HG03439 (cell line): ENCODE measurements at regions not wholly inside any gene's neighbourhood (a gene's known extent, or its start where the extent isn't known, plus 50 kb on each side); places are given as distances from the start of the nearest gene placed in this dataset.
A peak's percentile ranks its signal among the peaks of the same experiment; 100 is the strongest.
"Not testable (repeated sequence)": the region's sequence is repeated elsewhere in the genome, so short reads cannot be mapped to it uniquely, and the experiment has no call there.

Experiments used
- ATAC-seq: cut with Tn5 transposase; IDR thresholded peaks from one replicate; pipeline ENCODE4 v1.9.1; 2021; ENCODE audit warnings: mild to moderate bottlenecking, moderate library complexity; ENCODE audit not compliant: unreplicated experiment

DNA sequence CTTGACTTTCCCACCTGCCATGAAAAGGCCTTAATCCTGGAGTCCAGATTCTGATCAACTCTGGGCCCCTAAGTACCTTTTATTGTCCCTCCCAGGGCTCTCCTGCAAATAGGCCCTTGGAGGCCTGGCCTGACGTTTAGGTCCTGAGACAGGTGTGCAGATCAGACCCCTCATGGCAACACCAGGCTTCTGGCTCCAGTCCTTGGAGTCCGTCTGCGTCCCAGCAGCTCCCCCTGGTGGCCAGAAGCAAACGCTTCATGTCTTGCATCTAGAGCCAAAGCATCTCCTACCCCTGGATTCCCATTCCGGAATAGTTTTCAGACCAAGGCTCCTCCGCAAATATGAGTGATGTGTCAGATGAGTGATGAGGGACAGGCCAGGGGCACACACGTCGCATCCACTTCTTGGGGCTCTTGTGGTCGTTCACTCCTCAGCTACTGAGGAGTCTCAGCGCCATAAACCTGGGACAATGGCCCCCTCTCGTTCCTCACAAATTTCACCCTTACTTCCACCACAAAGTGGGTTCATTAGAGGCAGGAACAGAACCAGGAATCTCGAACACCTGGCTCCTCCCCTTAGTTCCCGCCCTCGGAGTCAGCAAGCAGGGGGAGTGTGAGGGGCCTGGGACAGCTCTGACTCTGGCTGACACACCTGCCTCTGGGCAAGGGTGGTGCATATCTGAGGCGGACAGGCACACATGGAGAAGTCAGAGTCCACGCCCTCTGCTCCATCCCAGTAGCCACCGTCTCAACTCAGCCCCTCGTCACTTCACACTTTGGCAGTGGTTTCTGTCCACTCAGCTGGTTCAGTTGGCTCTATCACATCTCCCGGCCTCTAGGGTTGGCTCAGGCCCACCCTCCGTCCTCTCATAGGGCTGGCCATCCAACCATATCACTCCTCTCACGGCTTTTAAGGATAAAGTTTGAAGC, 77.9 kb upstream of the PWP1 start:
- ATAC-seq = peak; percentile 63

DNA sequence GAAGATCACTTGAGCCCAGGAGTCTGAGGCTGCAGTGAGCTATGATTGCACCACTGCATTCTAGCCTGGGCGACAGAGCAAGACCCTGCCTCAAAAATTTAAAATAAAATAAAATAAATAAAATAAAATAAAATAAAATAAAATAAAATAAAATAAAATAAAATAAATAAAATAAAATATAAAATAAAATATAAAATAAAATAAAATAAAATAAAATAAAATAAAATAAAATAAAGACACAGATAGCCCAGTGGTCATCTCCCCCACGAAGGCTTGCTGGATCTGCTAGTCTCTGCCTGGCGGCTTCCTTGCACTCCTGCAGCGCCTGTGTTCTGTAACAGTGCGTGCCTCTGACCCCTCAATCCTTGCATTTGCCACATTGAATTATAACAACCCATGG, 76.8 kb upstream of the PWP1 start:
- not testable (repeated sequence) for ATAC-seq

DNA sequence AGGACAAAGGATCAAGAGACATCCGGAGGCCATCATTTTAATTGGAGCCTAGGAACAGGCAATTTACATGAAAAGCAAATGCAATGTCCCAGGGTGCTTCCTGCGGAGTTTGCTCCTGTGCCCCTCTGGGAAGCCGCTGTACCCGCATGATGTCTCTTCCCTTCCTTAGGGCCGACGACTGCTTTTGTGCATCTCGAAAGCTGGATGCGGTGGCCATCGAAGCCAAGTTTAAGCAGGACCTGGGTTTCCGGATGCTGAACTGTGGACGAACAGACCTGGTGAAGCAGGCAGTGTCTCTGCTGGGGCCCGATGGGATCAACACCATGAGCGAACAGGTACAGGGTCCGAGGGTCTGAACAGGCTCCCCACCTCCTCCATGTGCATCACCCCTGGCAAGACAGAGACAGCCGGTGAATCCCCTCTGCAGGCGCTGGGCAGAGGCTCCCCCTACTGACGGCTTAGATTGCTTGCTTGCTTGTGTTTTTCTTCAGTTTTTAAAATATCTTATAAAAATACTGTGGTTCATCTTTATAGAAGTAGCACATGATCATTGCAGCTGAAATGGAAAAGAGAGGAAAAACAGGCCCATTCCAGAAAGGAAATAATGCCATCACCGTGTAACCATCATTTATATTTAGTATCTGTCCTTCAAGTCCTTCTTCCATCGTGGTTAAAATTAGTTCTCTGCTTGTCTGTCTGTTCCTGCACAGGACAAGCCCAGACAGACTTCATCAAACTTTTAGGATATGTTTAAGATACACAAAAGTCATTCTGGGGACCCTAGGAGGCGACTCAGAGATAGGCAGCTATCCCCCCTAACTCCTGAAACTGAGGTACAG, 75.4 kb upstream of the PWP1 start:
- ATAC-seq = no peak

DNA sequence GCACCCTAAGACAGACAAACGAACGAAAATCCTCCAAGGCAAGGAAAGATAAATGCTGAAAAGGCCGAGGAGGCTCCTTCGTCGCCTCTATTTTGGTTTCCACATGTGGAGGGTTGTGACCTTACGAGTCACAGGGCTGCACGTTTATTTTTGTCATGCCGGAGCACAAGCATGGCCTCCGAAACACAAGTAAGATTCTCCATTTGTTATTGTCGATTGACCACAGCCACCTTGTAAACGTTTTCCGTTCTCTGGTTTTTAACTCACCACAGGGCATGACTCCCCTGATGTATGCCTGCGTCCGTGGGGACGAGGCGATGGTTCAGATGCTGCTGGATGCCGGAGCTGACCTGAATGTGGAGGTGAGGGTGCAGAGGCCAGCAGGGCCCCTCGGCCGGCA, 73.1 kb upstream of the PWP1 start:
- no peak for ATAC-seq

DNA sequence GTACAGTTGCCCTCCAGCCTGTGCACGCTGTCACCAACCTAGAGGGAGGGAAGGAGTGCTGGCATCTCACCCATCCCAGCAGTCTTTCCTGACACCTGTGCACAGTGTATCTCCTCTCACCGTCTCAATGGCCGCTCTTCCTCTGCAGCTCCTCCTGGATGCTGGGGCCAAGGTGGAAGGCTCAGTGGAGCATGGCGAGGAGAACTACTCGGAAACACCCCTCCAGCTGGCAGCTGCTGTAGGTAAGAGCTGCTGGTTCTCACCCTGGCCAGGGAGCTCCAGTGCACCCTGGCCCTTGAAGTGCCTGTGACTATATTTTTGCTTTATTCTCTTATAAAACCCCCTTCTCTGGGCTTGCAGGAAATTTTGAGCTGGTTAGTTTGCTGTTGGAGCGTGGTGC, 68.7 kb upstream of the PWP1 start:
- ATAC-seq = no peak

DNA sequence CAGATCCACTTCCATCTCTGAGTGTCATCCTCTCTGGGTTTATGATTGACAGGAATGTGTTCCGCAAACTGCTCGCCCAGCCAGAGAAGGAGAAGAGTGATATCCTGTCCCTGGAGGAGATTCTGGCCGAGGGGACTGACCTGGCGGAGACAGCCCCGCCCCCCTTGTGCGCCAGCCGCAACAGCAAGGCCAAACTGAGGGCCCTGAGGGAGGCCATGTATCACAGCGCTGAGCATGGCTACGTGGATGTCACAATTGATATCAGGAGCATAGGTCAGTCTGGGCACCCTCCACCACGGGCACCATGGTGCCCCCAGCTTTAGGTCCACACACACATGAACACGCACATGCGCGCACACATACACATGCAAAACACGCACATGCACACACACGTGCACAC, 67.5 kb upstream of the PWP1 start:
- ATAC-seq = no peak

DNA sequence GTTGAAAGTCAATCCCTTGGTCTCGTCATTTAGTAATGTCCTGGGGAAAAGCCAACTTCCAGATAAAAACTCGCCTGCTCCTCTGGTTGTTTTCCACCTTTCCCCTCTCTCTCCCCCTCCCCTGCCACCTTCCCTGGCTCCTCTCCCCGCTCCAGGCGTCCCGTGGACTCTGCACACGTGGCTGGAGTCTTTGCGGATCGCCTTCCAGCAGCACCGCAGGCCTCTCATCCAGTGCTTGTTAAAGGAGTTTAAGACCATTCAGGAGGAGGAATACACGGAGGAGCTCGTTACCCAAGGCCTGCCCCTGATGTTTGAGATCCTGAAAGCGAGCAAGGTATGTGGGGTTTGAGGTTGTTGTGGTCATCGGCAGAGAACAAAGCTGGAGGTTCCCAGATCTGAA, 65.8 kb upstream of the PWP1 start:
- no peak for ATAC-seq

DNA sequence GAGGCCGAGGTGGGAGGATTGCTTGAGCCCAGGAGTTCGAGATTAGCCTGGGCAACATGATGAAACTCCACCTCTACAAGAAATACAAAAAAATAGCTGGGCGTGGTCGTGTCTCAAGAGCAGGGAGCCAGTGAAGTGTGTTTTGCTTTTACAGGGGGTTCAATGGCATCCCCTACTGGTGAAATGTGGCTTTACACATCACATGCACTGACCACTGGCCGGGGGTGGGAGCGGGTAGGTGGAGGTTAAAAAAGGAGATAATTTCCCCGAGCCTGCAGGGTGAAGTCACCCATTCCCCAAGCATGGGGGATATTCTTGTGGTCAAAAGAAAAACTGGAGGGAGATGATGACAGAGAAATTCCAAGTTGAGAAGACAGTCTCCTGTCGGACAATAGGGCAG, 63.6 kb upstream of the PWP1 start:
- ATAC-seq = no peak

DNA sequence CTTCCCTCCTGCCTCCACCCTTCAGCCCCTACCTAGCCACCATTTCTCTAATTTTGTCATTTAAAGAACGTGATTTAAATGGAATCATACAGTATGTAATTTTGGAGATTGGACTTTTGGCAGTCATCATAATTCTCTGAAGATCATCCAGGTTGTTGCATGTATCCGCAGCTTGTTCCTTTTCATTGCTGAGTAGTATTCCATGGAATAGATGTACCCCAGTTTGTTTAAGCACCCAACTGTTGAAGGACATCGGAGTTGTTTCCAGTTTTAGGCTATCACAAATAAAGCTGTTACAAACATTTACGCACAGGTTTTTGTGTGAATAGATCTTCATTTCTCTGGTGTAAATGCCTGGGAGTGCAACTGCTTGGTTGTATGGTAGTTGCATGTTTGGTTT, 61.1 kb upstream of the PWP1 start:
- no peak for ATAC-seq

DNA sequence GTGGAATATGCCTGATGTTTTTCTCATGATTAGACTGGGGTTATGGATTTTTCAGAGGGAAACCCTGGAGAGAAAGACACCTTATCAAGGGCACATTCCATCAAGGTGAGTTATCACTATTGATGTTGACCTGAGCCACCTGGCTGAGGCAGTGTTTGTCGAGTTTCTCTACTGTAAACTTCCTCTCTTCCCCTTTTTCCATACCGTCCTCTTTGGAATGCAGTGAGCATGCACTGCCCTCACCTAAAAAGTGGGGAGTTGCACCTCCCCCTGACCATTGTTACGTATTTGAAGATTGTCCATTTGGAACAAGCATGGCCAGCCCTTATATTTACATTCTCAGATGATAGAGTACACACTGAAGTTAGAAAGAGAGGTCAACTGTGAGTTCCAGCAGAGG, 53.9 kb upstream of the PWP1 start:
- no peak for ATAC-seq

DNA sequence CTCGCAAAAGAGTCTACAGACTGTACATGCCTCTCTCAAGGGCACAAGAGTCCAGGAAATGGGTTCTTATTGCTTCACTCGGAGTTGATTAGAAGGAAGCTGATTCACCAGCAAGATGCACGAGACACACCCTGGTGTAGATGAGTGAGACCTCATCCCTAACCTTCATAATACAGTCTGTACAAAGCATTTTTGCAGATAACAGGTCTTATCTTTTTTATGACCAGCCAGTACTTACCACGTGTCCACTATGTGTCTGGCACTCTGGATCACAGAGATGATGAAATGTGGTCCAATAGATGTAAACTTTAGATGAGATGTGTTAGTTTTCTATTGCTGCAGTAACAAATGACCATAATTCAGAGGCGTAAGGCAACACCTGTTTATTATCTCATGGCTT, 53.4 kb upstream of the PWP1 start:
- no peak for ATAC-seq

DNA sequence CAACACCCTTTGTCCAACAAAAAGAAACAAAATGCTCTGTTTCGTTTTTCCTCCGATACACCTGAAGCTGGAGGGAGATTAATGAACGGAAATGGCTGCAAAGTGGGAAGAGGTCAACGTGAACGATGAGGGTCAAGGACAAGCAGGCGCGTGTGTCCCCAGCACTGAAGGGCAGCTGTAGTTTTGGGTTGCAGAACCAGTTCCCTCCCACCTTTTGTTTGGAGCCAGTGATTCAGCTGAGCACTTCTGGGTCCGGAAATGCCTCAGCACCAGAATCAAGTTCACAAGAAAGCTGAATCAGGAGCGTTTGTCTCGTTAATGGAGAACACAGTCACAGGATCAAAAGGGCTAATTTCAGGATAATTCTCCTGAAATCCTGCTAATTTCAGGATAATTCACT, 51.1 kb upstream of the PWP1 start:
- no peak for ATAC-seq

DNA sequence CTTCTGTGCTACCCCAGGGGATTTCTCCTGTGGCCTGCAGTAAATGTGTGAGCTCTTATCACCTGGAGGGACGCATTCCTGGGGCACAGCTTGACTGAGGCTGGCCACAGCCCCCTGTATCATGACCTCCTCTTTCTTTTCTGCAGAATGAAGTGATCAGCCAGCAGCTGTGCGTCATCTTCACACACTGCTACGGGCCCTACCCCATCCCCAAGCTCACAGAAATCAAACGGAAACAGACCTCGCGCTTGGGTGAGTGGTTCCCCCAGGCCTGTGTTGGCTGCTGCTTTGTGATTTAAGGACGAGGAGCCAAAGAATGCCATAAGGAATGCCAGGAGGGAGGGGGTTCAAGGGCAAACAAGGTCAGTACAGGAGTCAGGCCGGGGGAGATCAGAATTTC, 50.5 kb upstream of the PWP1 start:
- no peak for ATAC-seq
